ENCODE measurements at regions not wholly inside any gene's neighbourhood (a gene's known extent, or its start where the extent isn't known, plus 50 kb on each side); places are given as distances from the start of the nearest gene placed in this dataset.

DNA sequence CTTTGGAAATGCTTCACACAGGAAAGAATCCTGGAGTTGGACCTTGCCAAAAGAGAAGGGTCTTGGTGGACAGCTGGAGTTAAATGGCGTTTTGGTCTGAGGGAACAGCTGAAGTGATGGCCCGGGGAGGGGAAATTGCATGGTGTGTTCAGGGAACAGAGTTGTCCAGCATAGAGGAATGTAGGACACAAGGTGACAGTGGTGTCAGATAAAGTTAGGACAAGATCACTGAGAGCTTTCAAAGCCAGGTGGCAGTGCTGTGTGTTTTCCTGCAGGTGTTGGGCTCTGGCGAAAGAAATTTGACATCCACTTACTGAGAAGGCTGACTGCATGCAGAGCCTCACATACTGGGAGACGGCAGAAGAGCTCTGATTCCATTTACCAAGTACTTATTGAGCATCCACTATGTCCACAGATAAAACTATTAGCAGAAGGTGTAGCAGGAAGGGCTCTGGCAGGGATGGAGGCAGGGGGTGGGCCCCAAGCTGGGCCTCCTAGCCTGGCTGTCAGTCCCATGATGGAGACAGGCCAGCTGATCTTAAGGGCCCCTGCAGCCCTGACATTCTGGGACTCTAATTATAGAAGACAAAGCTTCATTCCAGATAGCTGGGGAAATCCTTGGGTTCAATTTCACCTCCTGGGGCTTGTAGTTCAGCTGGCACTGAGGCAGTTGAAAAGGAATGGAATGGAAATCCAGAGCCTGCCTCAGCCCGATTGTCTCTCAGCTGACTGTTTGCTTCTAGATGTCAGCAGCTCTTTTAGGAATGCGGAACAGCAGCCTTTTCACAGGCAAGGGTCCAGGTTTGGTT is 150.2 kb upstream of the MAMLD1 start:
- Histone ChIP-seq H3K4me2 (ENCODE audit: low read depth, low read length) (no peak overlapping the region), H3K4me1 (ENCODE audit: insufficient read depth, low read length) (no peaks in the 10 kb centered on the region), H3K4me3 (replicated peaks in 1 of 3; ENCODE audit: insufficient read depth in 1 of 3, low read depth in 2 of 3, low read length in 3 of 3) (no peak overlapping the region), H3K79me2 (ENCODE audit: insufficient read depth, low read length) (no peaks in the 10 kb centered on the region), H3K27me3 (ENCODE audit: control insufficient read depth in 1 of 2, insufficient read depth in 2 of 2, low read length in 2 of 2) (no peaks in the 10 kb centered on the region), H3K9me3 (ENCODE audit: low read length) (no peaks in the 10 kb centered on the region), H2AFZ (ENCODE audit: low read length) (no peak overlapping the region), H3K9ac (ENCODE audit: insufficient read depth, low read depth, low read length) (no peak overlapping the region), H3K36me3 (replicated peaks in 1 of 2; ENCODE audit: control insufficient read depth in 1 of 2, insufficient read depth in 2 of 2, low read length in 2 of 2) (no peaks in the 10 kb centered on the region), H4K20me1 (ENCODE audit: insufficient read depth, low read length) (no peaks in the 10 kb centered on the region), H3K27ac (ENCODE audit: extremely low read length, insufficient read depth, low read length) (no peak overlapping the region)
- BruUV-seq (replicated peaks): no TSS peak
- intact Hi-C loops (cut with micrococcal nuclease; ENCODE audit: unreplicated experiment) (no loop called here), in situ Hi-C loops (cut with HindIII; ENCODE audit: extremely low pct_ligation_motif_present, low pct_unique_long_range_greater_than_20kb) (no loop called here)
- WGBS (ENCODE audit: low lambda C conversion rate): 0% methylated on average over 2 of the region's 6 CpGs
- ChIA-PET POLR2A (no interaction called here), CTCF (ENCODE audit: low intra/inter-chr PET ratio, low total read pairs) (no interaction called here)
- no peak for DNase-seq (ENCODE audit: low spot score)
- ATAC-seq: peak; percentile 50; the same call in 2 of the 3 replicates
- no peak for FAIRE-seq
- TF ChIP-seq, protein P1, sequence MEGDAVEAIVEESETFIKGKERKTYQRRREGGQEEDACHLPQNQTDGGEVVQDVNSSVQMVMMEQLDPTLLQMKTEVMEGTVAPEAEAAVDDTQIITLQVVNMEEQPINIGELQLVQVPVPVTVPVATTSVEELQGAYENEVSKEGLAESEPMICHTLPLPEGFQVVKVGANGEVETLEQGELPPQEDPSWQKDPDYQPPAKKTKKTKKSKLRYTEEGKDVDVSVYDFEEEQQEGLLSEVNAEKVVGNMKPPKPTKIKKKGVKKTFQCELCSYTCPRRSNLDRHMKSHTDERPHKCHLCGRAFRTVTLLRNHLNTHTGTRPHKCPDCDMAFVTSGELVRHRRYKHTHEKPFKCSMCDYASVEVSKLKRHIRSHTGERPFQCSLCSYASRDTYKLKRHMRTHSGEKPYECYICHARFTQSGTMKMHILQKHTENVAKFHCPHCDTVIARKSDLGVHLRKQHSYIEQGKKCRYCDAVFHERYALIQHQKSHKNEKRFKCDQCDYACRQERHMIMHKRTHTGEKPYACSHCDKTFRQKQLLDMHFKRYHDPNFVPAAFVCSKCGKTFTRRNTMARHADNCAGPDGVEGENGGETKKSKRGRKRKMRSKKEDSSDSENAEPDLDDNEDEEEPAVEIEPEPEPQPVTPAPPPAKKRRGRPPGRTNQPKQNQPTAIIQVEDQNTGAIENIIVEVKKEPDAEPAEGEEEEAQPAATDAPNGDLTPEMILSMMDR (CRISPR knock-in tag; IDR thresholded peaks at IDR 0.05): peak; percentile 40
- TF ChIP-seq STAG1 (CRISPR knock-in tag; IDR thresholded peaks at IDR 0.05) (peak; percentile 47; the same call in 1 of the 2 replicates), ZBTB8A (CRISPR knock-in tag; IDR thresholded peaks at IDR 0.05; ENCODE audit: borderline replicate concordance, low read depth) (no peak), PPARG (CRISPR knock-in tag; conservative IDR thresholded peaks at IDR 0.05) (no peak), SMC3 (IDR thresholded peaks at IDR 0.05; ENCODE audit: low read length) (peak; percentile 17; the same call in 1 of the 2 replicates)

DNA sequence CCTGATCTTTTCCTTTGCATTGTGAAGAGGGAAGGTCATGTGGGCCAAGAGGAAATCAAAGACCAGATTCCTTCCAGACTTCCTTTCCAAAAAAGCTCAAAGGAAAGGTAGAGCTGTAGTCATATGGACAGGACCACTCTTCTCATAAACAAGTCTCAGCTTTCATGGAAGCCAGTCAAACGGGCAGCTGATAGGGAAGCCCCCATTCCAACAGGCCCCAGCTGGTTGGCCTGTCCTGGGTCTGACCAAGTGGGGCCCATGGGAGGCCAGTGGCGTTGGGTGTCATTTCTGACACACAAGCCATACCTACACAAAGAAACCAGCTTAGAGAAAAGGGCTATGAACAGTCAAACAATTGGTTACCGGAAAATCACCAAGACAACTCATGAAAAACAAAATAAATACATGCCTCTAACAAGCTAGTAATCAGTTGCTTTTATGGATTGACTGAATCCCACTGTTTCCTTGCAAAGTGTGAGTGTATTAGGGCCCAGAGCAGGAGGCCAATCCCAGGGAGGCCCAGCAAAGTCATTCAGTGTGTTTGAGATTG is 149.6 kb upstream of the MAMLD1 start:
- no peak overlapping the region for H3K27ac ChIP-seq (ENCODE audit: extremely low read length, insufficient read depth, low read length)
- POLR2A ChIA-PET: no interaction called here
- H3K4me2 ChIP-seq (ENCODE audit: low read depth, low read length): no peak overlapping the region
- no peak overlapping the region for H2AFZ ChIP-seq (ENCODE audit: low read length)
- no peaks in the 10 kb centered on the region for H3K36me3 ChIP-seq (replicated peaks in 1 of 2; ENCODE audit: control insufficient read depth in 1 of 2, insufficient read depth in 2 of 2, low read length in 2 of 2)
- BruUV-seq (replicated peaks): no TSS peak
- H3K79me2 ChIP-seq (ENCODE audit: insufficient read depth, low read length): no peaks in the 10 kb centered on the region
- ATAC-seq (no peak), FAIRE-seq (no peak), DNase-seq (ENCODE audit: low spot score) (no peak)
- 88% methylated on average over 1 of the region's 3 CpGs for WGBS (ENCODE audit: low lambda C conversion rate)
- in situ Hi-C loops (cut with HindIII; ENCODE audit: extremely low pct_ligation_motif_present, low pct_unique_long_range_greater_than_20kb): no loop called here
- intact Hi-C loops (cut with micrococcal nuclease; ENCODE audit: unreplicated experiment): no loop called here
- H3K4me3 ChIP-seq (replicated peaks in 1 of 3; ENCODE audit: insufficient read depth in 1 of 3, low read depth in 2 of 3, low read length in 3 of 3): no peak overlapping the region
- no peaks in the 10 kb centered on the region for H4K20me1 ChIP-seq (ENCODE audit: insufficient read depth, low read length)
- H3K27me3 ChIP-seq (ENCODE audit: control insufficient read depth in 1 of 2, insufficient read depth in 2 of 2, low read length in 2 of 2): no peaks in the 10 kb centered on the region
- CTCF ChIA-PET (ENCODE audit: low intra/inter-chr PET ratio, low total read pairs): no interaction called here
- no peak overlapping the region for H3K9ac ChIP-seq (ENCODE audit: insufficient read depth, low read depth, low read length)
- H3K4me1 ChIP-seq (ENCODE audit: insufficient read depth, low read length): no peaks in the 10 kb centered on the region
- no peaks in the 10 kb centered on the region for H3K9me3 ChIP-seq (ENCODE audit: low read length)
- TF ChIP-seq CEBPB (IDR thresholded peaks at IDR 0.05; ENCODE audit: borderline replicate concordance, low read depth, low read length) (no peak), EED (CRISPR knock-in tag; IDR thresholded peaks at IDR 0.05) (no peak), MYNN (CRISPR knock-in tag; IDR thresholded peaks at IDR 0.05; ENCODE audit: low read depth) (no peak)
- TF ChIP-seq, protein P2, sequence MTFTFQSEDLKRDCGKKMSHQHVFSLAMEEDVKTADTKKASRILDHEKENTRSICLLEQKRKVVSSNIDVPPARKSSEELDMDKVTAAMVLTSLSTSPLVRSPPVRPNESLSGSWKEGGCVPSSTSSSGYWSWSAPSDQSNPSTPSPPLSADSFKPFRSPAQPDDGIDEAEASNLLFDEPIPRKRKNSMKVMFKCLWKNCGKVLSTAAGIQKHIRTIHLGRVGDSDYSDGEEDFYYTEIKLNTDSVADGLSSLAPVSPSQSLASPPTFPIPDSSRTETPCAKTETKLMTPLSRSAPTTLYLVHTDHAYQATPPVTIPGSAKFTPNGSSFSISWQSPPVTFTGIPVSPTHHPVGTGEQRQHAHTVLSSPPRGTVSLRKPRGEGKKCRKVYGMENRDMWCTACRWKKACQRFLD (CRISPR knock-in tag; IDR thresholded peaks at IDR 0.05; ENCODE audit: borderline replicate concordance): no peak
- TF ChIP-seq, protein P3, sequence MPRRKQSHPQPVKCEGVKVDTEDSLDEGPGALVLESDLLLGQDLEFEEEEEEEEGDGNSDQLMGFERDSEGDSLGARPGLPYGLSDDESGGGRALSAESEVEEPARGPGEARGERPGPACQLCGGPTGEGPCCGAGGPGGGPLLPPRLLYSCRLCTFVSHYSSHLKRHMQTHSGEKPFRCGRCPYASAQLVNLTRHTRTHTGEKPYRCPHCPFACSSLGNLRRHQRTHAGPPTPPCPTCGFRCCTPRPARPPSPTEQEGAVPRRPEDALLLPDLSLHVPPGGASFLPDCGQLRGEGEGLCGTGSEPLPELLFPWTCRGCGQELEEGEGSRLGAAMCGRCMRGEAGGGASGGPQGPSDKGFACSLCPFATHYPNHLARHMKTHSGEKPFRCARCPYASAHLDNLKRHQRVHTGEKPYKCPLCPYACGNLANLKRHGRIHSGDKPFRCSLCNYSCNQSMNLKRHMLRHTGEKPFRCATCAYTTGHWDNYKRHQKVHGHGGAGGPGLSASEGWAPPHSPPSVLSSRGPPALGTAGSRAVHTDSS (CRISPR knock-in tag; conservative IDR thresholded peaks at IDR 0.05): no peak
- TF ChIP-seq, protein P4, sequence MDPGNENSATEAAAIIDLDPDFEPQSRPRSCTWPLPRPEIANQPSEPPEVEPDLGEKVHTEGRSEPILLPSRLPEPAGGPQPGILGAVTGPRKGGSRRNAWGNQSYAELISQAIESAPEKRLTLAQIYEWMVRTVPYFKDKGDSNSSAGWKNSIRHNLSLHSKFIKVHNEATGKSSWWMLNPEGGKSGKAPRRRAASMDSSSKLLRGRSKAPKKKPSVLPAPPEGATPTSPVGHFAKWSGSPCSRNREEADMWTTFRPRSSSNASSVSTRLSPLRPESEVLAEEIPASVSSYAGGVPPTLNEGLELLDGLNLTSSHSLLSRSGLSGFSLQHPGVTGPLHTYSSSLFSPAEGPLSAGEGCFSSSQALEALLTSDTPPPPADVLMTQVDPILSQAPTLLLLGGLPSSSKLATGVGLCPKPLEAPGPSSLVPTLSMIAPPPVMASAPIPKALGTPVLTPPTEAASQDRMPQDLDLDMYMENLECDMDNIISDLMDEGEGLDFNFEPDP (CRISPR knock-in tag; conservative IDR thresholded peaks at IDR 0.05): no peak

Measured in HepG2 (cell line).